ENCODE measurements at regions not wholly inside any gene's neighbourhood (a gene's known extent, or its start where the extent isn't known, plus 50 kb on each side); places are given as distances from the start of the nearest gene placed in this dataset.

DNA sequence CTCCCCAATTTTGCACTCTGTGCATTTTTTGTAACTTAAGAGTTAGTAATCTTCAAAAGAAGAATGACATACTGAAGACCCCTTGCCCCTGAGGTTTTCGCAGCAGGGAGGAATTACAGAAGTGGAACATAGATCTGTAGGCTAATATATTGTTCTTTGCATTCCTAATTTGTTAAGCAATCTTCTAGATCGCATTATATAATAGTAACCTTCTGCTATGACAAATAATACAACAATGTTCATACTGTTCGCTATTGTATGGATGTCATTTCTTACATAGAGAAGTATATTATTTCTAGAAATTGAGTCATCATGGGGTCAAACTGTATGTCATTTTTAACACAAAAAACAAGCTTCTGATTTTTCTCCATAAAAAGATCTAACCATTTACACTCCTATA is 95.8 kb upstream of the TGFBR2 start:
- TF ChIP-seq POLR2AphosphoS5 (IDR thresholded peaks at IDR 0.05; ENCODE audit: low read depth) (no peak), CTCF (conservative IDR thresholded peaks at IDR 0.05; ENCODE audit: low read depth in 2 of 2) (no peak), EZH2 (IDR thresholded peaks at IDR 0.05; ENCODE audit: low read depth, unreplicated experiment) (no peak), JUNB (IDR thresholded peaks at IDR 0.05; ENCODE audit: unreplicated experiment) (no peak), CREB1 (CRISPR knock-in tag; IDR thresholded peaks at IDR 0.05; ENCODE audit: low read depth) (no peak), ZNF114 (CRISPR knock-in tag; IDR thresholded peaks at IDR 0.05) (no peak), EZH2phosphoT487 (IDR thresholded peaks at IDR 0.05; ENCODE audit: unreplicated experiment) (no peak), NANOG (IDR thresholded peaks at IDR 0.05; ENCODE audit: borderline replicate concordance) (no peak), ZNF331 (CRISPR knock-in tag; IDR thresholded peaks at IDR 0.05; ENCODE audit: low read depth) (no peak), STAT1 (IDR thresholded peaks at IDR 0.05; ENCODE audit: unreplicated experiment) (no peak)
- TF ChIP-seq, protein P1, sequence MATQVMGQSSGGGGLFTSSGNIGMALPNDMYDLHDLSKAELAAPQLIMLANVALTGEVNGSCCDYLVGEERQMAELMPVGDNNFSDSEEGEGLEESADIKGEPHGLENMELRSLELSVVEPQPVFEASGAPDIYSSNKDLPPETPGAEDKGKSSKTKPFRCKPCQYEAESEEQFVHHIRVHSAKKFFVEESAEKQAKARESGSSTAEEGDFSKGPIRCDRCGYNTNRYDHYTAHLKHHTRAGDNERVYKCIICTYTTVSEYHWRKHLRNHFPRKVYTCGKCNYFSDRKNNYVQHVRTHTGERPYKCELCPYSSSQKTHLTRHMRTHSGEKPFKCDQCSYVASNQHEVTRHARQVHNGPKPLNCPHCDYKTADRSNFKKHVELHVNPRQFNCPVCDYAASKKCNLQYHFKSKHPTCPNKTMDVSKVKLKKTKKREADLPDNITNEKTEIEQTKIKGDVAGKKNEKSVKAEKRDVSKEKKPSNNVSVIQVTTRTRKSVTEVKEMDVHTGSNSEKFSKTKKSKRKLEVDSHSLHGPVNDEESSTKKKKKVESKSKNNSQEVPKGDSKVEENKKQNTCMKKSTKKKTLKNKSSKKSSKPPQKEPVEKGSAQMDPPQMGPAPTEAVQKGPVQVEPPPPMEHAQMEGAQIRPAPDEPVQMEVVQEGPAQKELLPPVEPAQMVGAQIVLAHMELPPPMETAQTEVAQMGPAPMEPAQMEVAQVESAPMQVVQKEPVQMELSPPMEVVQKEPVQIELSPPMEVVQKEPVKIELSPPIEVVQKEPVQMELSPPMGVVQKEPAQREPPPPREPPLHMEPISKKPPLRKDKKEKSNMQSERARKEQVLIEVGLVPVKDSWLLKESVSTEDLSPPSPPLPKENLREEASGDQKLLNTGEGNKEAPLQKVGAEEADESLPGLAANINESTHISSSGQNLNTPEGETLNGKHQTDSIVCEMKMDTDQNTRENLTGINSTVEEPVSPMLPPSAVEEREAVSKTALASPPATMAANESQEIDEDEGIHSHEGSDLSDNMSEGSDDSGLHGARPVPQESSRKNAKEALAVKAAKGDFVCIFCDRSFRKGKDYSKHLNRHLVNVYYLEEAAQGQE (IDR thresholded peaks at IDR 0.05; ENCODE audit: unreplicated experiment) = no peak
- TF ChIP-seq, protein P2, sequence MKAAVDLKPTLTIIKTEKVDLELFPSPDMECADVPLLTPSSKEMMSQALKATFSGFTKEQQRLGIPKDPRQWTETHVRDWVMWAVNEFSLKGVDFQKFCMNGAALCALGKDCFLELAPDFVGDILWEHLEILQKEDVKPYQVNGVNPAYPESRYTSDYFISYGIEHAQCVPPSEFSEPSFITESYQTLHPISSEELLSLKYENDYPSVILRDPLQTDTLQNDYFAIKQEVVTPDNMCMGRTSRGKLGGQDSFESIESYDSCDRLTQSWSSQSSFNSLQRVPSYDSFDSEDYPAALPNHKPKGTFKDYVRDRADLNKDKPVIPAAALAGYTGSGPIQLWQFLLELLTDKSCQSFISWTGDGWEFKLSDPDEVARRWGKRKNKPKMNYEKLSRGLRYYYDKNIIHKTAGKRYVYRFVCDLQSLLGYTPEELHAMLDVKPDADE (IDR thresholded peaks at IDR 0.05) = no peak
- TF ChIP-seq, protein P3, sequence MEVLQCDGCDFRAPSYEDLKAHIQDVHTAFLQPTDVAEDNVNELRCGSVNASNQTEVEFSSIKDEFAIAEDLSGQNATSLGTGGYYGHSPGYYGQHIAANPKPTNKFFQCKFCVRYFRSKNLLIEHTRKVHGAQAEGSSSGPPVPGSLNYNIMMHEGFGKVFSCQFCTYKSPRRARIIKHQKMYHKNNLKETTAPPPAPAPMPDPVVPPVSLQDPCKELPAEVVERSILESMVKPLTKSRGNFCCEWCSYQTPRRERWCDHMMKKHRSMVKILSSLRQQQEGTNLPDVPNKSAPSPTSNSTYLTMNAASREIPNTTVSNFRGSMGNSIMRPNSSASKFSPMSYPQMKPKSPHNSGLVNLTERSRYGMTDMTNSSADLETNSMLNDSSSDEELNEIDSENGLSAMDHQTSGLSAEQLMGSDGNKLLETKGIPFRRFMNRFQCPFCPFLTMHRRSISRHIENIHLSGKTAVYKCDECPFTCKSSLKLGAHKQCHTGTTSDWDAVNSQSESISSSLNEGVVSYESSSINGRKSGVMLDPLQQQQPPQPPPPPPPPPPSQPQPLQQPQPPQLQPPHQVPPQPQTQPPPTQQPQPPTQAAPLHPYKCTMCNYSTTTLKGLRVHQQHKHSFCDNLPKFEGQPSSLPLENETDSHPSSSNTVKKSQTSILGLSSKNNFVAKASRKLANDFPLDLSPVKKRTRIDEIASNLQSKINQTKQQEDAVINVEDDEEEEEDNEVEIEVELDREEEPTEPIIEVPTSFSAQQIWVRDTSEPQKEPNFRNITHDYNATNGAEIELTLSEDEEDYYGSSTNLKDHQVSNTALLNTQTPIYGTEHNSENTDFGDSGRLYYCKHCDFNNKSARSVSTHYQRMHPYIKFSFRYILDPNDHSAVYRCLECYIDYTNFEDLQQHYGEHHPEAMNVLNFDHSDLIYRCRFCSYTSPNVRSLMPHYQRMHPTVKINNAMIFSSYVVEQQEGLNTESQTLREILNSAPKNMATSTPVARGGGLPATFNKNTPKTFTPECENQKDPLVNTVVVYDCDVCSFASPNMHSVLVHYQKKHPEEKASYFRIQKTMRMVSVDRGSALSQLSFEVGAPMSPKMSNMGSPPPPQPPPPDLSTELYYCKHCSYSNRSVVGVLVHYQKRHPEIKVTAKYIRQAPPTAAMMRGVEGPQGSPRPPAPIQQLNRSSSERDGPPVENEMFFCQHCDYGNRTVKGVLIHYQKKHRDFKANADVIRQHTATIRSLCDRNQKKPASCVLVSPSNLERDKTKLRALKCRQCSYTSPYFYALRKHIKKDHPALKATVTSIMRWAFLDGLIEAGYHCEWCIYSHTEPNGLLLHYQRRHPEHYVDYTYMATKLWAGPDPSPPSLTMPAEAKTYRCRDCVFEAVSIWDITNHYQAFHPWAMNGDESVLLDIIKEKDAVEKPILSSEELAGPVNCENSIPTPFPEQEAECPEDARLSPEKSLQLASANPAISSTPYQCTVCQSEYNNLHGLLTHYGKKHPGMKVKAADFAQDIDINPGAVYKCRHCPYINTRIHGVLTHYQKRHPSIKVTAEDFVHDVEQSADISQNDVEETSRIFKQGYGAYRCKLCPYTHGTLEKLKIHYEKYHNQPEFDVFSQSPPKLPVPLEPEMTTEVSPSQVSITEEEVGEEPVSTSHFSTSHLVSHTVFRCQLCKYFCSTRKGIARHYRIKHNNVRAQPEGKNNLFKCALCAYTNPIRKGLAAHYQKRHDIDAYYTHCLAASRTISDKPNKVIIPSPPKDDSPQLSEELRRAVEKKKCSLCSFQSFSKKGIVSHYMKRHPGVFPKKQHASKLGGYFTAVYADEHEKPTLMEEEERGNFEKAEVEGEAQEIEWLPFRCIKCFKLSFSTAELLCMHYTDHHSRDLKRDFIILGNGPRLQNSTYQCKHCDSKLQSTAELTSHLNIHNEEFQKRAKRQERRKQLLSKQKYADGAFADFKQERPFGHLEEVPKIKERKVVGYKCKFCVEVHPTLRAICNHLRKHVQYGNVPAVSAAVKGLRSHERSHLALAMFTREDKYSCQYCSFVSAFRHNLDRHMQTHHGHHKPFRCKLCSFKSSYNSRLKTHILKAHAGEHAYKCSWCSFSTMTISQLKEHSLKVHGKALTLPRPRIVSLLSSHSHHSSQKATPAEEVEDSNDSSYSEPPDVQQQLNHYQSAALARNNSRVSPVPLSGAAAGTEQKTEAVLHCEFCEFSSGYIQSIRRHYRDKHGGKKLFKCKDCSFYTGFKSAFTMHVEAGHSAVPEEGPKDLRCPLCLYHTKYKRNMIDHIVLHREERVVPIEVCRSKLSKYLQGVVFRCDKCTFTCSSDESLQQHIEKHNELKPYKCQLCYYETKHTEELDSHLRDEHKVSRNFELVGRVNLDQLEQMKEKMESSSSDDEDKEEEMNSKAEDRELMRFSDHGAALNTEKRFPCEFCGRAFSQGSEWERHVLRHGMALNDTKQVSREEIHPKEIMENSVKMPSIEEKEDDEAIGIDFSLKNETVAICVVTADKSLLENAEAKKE (CRISPR knock-in tag; IDR thresholded peaks at IDR 0.05) = no peak

Data from GM23338 (cell line).